WERI-Rb-1 (cell line): ENCODE measurements at regions not wholly inside any gene's neighbourhood (a gene's known extent, or its start where the extent isn't known, plus 50 kb on each side); places are given as distances from the start of the nearest gene placed in this dataset.

Source experiments
- DNase-seq: peaks from one replicate; pipeline ENCODE4 v3.0.0-alpha.2; 2020
- H3K27ac ChIP-seq: fragments of 250-450 bp; sonication (Bioruptor Pico); 2 replicates; pipeline ENCODE4 v1.5.1; 2020; ENCODE audit warnings: mild to moderate bottlenecking, moderate library complexity
- H3K27me3 ChIP-seq: fragments of 250-450 bp; sonication (Bioruptor Pico); 2 replicates; pipeline ENCODE4 v1.5.1; 2021; ENCODE audit warnings: mild to moderate bottlenecking, low read depth, moderate library complexity; ENCODE audit not compliant: insufficient read depth, severe bottlenecking
- H3K36me3 ChIP-seq: fragments of 250-450 bp; sonication (Bioruptor Pico); 2 replicates; pipeline ENCODE4 v1.5.1; 2020; ENCODE audit warnings: mild to moderate bottlenecking, moderate library complexity
- H3K4me3 ChIP-seq: 2 replicates; pipeline ENCODE4 v1.5.1; 2011; ENCODE audit warnings: low read depth, mild to moderate bottlenecking, control low read depth, low read length
- H3K9me3 ChIP-seq: fragments of 250-450 bp; sonication (Bioruptor Pico); 2 replicates; pipeline ENCODE4 v1.5.1; 2021; ENCODE audit warnings: mild to moderate bottlenecking, moderate library complexity; ENCODE audit not compliant: severe bottlenecking
- CTCF ChIP-seq: IDR thresholded peaks from 2 replicates; pipeline ENCODE4 v1.5.1; 2011; ENCODE audit warnings: low read depth, mild to moderate bottlenecking, control low read depth, inconsistent platforms, low read length

GRCh38 chr9:30661925-30662324 lies 1722.5 kb upstream of the ACO1 start:
- no peaks in the 10 kb centered on the region for H3K9me3 ChIP-seq

GRCh38 chr9:30670805-30671562 lies 1713.5 kb upstream of the ACO1 start:
- no peaks in the 10 kb centered on the region for H3K9me3 ChIP-seq
- TF ChIP-seq CTCF: no peak

More at GRCh38 chr9:30661925-30662324, 1722.5 kb upstream of the ACO1 start:
- Histone ChIP-seq H3K27me3 (no peaks in the 10 kb centered on the region), H3K4me3 (no peak overlapping the region), H3K27ac (no peak overlapping the region), H3K36me3 (no peaks in the 10 kb centered on the region)
- TF ChIP-seq CTCF: no peak
- no peak for DNase-seq

GRCh38 chr9:30673132-30673531 lies 1711.3 kb upstream of the ACO1 start:
- no peaks in the 10 kb centered on the region for H3K27me3 ChIP-seq
- no peaks in the 10 kb centered on the region for H3K9me3 ChIP-seq
- no peaks in the 10 kb centered on the region for H3K36me3 ChIP-seq
- H3K4me3 ChIP-seq: no peak overlapping the region
- no peak for DNase-seq
- H3K27ac ChIP-seq: no peak overlapping the region
- TF ChIP-seq CTCF: no peak

More at GRCh38 chr9:30670805-30671562, 1713.5 kb upstream of the ACO1 start:
- H3K36me3 ChIP-seq: no peaks in the 10 kb centered on the region
- no peak overlapping the region for H3K4me3 ChIP-seq
- DNase-seq: no peak
- no peak overlapping the region for H3K27ac ChIP-seq
- H3K27me3 ChIP-seq: no peaks in the 10 kb centered on the region

GRCh38 chr9:30676651-30677050 lies 1707.8 kb upstream of the ACO1 start:
- Histone ChIP-seq H3K27me3 (no peaks in the 10 kb centered on the region), H3K4me3 (no peak overlapping the region), H3K9me3 (no peaks in the 10 kb centered on the region), H3K27ac (peak overlapping the region; percentile 33), H3K36me3 (no peaks in the 10 kb centered on the region)
- no peak for TF ChIP-seq CTCF
- DNase-seq: no peak

GRCh38 chr9:30677221-30677620 lies 1707.2 kb upstream of the ACO1 start:
- Histone ChIP-seq H3K27me3 (no peaks in the 10 kb centered on the region), H3K9me3 (no peaks in the 10 kb centered on the region), H3K36me3 (no peaks in the 10 kb centered on the region), H3K27ac (no peak overlapping the region), H3K4me3 (no peak overlapping the region)
- no peak for DNase-seq
- TF ChIP-seq CTCF: no peak

GRCh38 chr9:30688801-30689200 lies 1695.6 kb upstream of the ACO1 start:
- no peak for DNase-seq
- no peak overlapping the region for H3K27ac ChIP-seq
- no peak overlapping the region for H3K4me3 ChIP-seq
- H3K9me3 ChIP-seq: no peaks in the 10 kb centered on the region
- H3K36me3 ChIP-seq: no peaks in the 10 kb centered on the region
- no peaks in the 10 kb centered on the region for H3K27me3 ChIP-seq
- TF ChIP-seq CTCF: no peak
